ENCODE measurements at regions not wholly inside any gene's neighbourhood (a gene's known extent, or its start where the extent isn't known, plus 50 kb on each side); places are given as distances from the start of the nearest gene placed in this dataset.

- no peak for TF ChIP-seq CTCF (IDR thresholded peaks at IDR 0.05; ENCODE audit: control insufficient read depth, extremely low read depth, insufficient read depth)
- no peak overlapping the region for H3K4me3 ChIP-seq (ENCODE audit: low read depth, low read length)
- DNase-seq (ENCODE audit: low read depth): no peak
Measured at GRCh38 chr10:106313041-106313440, 851.5 kb downstream of the SORCS1 start.

GRCh38 chr10:106312087-106312486 lies 852.4 kb downstream of the SORCS1 start:
- TF ChIP-seq CTCF (IDR thresholded peaks at IDR 0.05; ENCODE audit: control insufficient read depth, extremely low read depth, insufficient read depth): no peak
- H3K4me3 ChIP-seq (ENCODE audit: low read depth, low read length): no peak overlapping the region
- DNase-seq (ENCODE audit: low read depth): no peak

- H3K4me3 ChIP-seq (ENCODE audit: low read depth, low read length): no peak overlapping the region
- TF ChIP-seq CTCF (IDR thresholded peaks at IDR 0.05; ENCODE audit: control insufficient read depth, extremely low read depth, insufficient read depth): no peak
- no peak for DNase-seq (ENCODE audit: low read depth)
Measured at GRCh38 chr10:106311590-106311989, 852.9 kb downstream of the SORCS1 start.

- H3K4me3 ChIP-seq (ENCODE audit: low read depth, low read length): no peak overlapping the region
- no peak for TF ChIP-seq CTCF (IDR thresholded peaks at IDR 0.05; ENCODE audit: control insufficient read depth, extremely low read depth, insufficient read depth)
- DNase-seq (ENCODE audit: low read depth): no peak
Measured at GRCh38 chr10:106310596-106310995, 853.9 kb downstream of the SORCS1 start.

- no peak for DNase-seq (ENCODE audit: low read depth)
- TF ChIP-seq CTCF (IDR thresholded peaks at IDR 0.05; ENCODE audit: control insufficient read depth, extremely low read depth, insufficient read depth): no peak
- no peak overlapping the region for H3K4me3 ChIP-seq (ENCODE audit: low read depth, low read length)
Measured at GRCh38 chr10:106309376-106309775, 855.1 kb downstream of the SORCS1 start.

- H3K4me3 ChIP-seq (ENCODE audit: low read depth, low read length): no peak overlapping the region
- no peak for DNase-seq (ENCODE audit: low read depth)
- TF ChIP-seq CTCF (IDR thresholded peaks at IDR 0.05; ENCODE audit: control insufficient read depth, extremely low read depth, insufficient read depth): no peak
Measured at GRCh38 chr10:106308284-106308683, 856.2 kb downstream of the SORCS1 start.

GRCh38 chr10:106304056-106304455 lies 860.5 kb downstream of the SORCS1 start:
- no peak for DNase-seq (ENCODE audit: low read depth)
- no peak overlapping the region for H3K4me3 ChIP-seq (ENCODE audit: low read depth, low read length)
- no peak for TF ChIP-seq CTCF (IDR thresholded peaks at IDR 0.05; ENCODE audit: control insufficient read depth, extremely low read depth, insufficient read depth)

Data from LNCaP clone FGC (cell line).